RPMI7951 (cell line): ENCODE measurements at regions not wholly inside any gene's neighbourhood (a gene's known extent, or its start where the extent isn't known, plus 50 kb on each side); places are given as distances from the start of the nearest gene placed in this dataset.

Experiments
- DNase-seq: peaks from one replicate; pipeline ENCODE4 v3.0.0-alpha.2; 2012; ENCODE audit warnings: low read depth

GRCh38 chr22:44592126-44592823, 94.2 kb upstream of the RTL6 start:
- DNase-seq = no peak

- DNase-seq = no peak
Observed at GRCh38 chr22:44591146-44591790, 93.2 kb upstream of the RTL6 start.

GRCh38 chr22:44590291-44590690, 92.3 kb upstream of the RTL6 start:
- no peak for DNase-seq

GRCh38 chr22:44589831-44590230, 91.8 kb upstream of the RTL6 start:
- no peak for DNase-seq

- DNase-seq = no peak
Observed at GRCh38 chr22:44588348-44588747, 90.3 kb upstream of the RTL6 start.

- DNase-seq = no peak
Observed at GRCh38 chr22:44587737-44588310, 89.8 kb upstream of the RTL6 start.

DNA sequence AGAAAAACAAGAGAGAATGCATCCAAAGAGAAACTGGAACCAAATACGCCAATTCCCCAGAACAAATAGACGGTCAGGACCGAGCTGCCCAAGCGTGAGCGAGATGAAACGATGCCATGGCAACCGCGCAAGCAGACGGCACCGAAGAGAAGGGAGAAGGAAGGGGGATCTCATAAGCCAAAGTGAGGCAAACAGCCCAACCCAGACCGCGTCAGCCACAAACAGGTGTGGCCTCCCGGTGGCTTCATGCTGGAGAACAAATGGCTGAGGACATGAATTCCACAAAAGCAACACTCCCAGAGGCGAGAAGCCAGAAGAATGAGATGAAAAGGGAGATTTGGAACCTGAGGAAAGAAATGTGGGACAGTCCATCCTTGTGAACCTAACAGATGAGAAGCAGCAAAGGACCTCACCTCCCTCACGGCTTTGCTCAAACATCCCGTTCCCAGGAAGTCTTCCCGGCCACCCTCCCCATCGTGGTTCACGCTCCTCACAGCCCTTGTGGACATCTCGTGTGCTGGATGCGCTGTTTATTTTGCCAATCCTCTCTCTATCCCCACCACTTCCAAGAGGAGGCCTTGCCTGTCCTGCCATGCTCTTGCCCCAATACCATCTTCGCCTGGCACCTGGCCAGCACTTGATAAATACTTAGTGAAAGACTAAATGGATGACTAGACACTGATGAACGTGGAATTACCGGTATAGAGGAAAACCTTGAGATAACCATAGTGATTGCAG, 89.1 kb upstream of the RTL6 start:
- no peak for DNase-seq

DNA sequence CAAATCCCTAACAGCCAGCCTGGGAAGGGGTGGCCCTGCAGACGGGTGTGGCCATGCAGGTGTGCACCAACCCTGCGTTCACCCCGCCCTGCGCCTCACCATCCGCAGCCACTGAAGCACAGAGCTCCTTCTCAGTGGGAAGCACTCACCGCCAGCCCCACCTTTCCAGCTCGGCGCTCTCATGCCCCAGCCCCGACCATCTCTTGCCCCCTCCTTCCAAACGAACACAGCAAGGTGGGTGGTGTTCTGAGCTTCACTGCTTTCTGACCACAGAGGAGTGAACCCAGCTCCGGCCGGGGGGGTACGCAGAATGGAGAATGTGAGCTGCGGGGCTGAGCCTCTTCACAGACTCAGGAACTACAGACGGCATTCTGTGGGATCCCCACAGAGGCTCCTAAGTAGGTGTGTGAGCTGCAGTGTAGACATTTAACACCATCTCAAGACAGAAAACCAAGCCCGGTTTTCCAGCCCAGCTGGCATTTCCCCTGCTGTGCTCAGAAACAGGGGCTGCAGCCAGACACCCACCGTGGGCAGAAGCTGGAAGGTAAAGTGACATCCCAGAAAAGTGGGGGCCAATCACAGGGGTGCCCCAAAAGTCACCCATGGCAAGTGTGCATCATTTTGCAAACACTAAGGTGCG, 88.4 kb upstream of the RTL6 start:
- no peak for DNase-seq

- DNase-seq = no peak
Observed at GRCh38 chr22:44585559-44586350, 87.7 kb upstream of the RTL6 start.

DNA sequence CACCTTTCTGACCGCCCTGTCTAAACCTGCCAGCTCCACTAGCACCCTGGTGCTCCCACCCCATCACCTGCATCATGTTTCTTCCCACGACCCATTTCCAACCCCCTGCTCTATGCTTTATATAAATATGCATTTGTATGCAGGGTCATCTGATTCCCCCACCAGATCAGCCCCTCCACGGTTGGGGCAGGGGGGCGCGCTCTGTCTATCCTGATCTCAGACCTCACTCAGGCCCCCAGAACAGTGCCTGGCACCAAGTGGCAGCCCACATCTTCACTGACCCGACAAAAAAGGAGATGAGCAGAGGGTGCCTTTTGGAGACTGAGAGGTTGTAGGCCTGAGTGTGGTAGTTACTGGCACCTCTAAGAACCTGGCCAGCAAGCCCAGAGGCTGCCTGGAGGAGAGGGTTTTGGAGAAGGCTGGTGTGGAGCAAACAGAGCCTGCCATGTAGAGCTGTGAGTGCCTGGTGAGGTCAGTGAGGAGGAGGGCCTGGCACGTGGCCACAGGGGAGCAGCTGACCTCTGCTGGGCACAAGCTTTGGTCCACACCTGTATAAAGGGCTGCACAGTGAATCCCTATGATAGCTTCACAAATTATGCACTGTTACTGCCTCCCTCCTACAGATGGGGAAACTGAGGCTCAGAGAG, 86.3 kb upstream of the RTL6 start:
- DNase-seq = no peak

- no peak for DNase-seq
Observed at GRCh38 chr22:44583854-44584253, 85.8 kb upstream of the RTL6 start.

GRCh38 chr22:44583061-44583760, 85.2 kb upstream of the RTL6 start:
- DNase-seq = peak; percentile 42

GRCh38 chr22:44582016-44582415, 84.0 kb upstream of the RTL6 start:
- no peak for DNase-seq

- no peak for DNase-seq
Observed at GRCh38 chr22:44581096-44581435, 83.0 kb upstream of the RTL6 start.

DNA sequence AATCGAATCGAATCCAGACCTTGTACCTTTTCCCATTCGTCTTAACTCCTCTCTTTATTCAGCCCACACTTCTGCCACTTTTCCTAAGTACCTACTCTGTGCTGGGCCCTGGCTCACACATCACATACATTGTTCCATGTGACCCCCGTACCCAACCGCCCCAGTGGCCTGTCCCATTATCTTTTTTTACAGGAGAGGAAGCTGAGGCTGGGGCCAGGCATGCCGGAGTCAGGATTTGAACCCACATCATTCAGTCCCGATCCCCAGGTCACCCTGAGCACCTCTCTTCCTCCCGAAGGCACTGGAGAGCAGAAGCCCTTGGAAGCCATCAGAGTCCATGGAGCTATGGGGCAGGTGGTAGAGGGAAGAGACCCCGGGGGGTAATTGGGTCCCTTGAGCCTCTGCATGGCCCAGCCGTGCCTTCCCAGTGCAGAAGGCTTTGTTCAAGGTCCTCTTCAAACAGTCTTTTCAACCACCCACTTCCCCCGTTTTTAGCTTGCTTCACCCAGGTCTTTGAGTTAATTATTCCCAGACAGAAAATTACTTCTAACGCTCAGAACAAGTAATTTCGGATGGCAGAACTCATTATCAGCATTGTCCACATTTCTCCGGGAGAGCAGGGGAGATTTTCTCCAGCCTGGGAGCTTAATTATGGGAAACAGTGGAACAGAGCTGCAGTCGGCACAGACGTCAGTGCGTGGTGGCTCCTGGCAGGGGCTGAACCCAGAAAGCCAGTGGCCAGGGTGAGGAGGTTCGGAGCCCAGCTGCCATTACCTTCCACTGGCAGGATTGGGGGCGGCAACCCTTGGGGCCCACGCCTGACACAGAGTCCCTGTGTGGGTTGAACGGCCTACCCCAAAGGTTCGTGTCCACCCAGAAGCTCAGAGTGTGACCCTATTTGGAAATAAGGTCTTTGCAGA, 82.4 kb upstream of the RTL6 start:
- no peak for DNase-seq

DNA sequence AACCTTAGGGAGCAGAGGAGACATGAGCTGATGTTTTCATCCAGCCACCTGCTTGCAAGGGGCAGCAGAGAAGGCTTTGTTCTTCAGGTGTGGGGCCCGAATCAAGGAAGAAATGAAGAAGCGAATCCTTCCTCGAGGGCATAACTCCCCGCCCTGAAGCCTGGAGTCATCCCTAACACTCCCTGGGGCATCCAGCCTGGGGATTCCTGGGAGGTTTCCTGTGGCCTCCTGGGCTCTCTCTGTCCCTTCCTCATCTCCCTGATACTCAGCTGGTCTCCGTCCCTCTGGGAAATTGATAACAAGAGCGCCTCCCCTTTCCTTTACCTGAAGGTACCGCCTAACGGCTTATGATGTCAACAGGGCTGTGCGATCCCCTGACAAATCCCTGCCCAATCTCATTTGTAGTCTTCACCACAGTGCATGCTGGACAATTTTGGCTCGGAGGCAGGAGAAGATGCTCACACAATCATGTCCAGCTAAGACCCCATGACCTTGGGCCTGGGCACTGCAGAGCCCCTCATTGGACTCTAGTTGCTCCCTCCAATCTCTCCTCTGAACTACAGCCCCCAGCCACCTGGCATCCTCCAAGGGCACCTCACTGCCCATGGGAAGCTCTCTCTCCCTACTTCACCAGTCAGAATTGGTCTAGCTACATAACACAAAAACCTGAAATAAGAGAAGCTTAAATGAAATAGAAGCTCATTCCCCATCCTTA, 80.6 kb upstream of the RTL6 start:
- DNase-seq = no peak

DNA sequence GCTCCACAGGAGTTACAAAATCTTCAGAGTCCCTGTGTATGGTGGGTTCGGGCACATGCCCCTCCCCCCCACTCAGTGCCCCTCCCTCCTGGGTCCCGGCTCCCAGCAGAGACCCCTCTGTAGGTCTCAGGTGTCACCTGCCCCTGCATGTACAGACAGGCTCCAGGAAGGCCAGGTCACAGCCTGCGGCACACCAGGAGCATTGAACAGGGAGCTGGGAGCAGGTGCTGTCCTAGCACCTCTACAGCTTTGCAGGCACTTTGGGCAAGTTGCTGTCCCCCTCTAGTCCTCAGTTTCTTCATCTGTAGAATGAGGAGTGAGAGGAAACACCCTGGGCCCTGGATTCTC, 80.1 kb upstream of the RTL6 start:
- DNase-seq = no peak

DNA sequence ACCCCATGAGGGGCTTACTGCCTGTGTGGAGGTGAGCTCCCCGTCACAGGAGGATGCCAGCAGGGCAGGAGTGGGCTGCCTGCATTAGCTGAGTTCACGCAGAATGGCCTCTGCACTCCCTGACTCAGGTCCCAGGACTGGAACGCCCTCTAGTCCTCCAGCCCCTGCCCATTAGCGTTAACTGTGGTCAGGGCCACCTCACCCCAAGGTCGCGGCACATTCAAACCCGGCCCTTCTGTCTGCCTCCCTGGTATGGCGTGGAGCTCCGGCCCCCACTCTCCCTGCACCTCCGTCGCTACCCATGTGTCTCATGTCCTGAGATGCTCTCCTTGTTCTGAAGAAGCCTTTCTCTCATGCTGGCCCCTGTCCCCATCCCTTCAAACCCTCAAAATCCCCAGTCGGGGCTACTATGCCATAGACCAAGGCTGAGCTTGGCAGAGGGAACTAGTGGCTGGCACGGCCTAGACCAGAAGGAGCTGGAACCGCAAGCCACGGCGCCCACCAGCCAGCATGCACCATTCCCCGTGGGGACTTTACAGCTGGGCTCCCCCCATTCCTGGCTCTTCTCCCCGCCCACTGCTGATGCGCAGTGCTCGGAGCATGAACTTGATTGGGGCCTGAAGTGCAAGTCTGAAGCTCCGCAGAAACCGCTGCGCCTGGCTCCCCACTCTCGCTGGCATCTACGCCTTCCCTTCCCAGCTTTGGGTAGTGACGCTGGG, 79.5 kb upstream of the RTL6 start:
- no peak for DNase-seq
